ENCODE measurements at regions not wholly inside any gene's neighbourhood (a gene's known extent, or its start where the extent isn't known, plus 50 kb on each side); places are given as distances from the start of the nearest gene placed in this dataset.

DNA sequence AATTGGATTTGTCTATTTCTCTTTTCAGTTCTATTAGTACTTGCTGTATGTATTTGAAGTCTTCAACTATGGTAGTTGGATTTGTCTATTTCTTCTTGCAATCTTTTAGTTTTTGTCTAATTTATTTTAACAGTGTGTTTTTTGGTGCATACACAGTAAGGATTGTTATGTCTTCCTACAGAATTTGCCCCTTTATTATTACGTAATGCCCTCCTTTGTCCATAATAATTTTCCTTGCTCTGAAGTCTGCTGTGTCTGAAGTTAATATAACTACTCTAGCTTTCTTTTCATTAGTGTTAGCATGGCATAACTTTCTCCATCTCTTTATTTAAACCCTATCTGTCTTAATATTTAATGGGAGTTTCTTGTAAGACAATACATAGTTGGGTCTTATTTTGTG, 105.1 kb upstream of the STT3B start:
- no peak for TF ChIP-seq EP300 (IDR thresholded peaks at IDR 0.05)
- no peak for TF ChIP-seq POLR2A (IDR thresholded peaks at IDR 0.05)
- TF ChIP-seq, protein P1, sequence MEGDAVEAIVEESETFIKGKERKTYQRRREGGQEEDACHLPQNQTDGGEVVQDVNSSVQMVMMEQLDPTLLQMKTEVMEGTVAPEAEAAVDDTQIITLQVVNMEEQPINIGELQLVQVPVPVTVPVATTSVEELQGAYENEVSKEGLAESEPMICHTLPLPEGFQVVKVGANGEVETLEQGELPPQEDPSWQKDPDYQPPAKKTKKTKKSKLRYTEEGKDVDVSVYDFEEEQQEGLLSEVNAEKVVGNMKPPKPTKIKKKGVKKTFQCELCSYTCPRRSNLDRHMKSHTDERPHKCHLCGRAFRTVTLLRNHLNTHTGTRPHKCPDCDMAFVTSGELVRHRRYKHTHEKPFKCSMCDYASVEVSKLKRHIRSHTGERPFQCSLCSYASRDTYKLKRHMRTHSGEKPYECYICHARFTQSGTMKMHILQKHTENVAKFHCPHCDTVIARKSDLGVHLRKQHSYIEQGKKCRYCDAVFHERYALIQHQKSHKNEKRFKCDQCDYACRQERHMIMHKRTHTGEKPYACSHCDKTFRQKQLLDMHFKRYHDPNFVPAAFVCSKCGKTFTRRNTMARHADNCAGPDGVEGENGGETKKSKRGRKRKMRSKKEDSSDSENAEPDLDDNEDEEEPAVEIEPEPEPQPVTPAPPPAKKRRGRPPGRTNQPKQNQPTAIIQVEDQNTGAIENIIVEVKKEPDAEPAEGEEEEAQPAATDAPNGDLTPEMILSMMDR (IDR thresholded peaks at IDR 0.05), result no peak
